Stomach (tissue), 4 donors: ENCODE measurements at regions not wholly inside any gene's neighbourhood (a gene's known extent, or its start where the extent isn't known, plus 50 kb on each side); places are given as distances from the start of the nearest gene placed in this dataset.

ENCODE experiments used
- CTCF ChIP-seq, 7 experiments: fragments of 450-650 bp in 4 of 7; fragments of 200-600 bp in 3 of 7; sonication (generic) in 3 of 7; IDR thresholded peaks; one replicate each; pipeline ENCODE4 v1.5.1; 2016 to 2019; ENCODE audit warnings: antibody characterized with exemption in 7 of 7, control low read depth in 2 of 7, mild to moderate bottlenecking in 1 of 7
- EP300 ChIP-seq: sonication (generic); formaldehyde crosslinking; IDR thresholded peaks from one replicate; pipeline ENCODE4 v1.6.1; 2017; ENCODE audit warnings: antibody characterized with exemption

- no peak for TF ChIP-seq CTCF (IDR thresholded peaks at IDR 0.05)
- TF ChIP-seq EP300, result no peak
These were observed 260.1 kb upstream of the STXBP5 start for GRCh38 chr6:146944077-146944476.
